SHP77 treated with DMSO at 0.1 percent for 48 hours (cell line): ENCODE measurements at regions not wholly inside any gene's neighbourhood (a gene's known extent, or its start where the extent isn't known, plus 50 kb on each side); places are given as distances from the start of the nearest gene placed in this dataset.

Source experiments
- DNase-seq: peaks from one replicate; lab custom pipeline; 2025; lab: John Stamatoyannopoulos, UW

DNA sequence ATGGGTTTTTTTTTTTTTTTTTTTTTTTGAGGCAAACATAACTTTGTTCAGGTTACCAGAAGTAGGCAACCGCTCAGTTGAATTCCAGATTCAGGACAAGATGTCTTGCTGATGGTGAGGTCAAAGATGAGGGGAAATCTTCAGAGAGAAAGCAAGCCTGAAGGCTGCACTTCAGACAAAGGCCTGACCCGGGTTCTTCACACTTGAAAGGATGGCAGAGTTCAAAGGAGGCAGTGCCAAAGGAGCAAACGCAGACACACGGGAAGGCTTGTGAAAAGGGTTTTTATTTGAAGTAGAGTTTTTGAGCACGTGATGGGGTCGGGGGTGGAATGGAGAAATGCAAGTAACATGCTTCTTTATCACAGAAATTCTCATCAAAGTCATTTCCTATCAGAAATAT is 960.2 kb upstream of the EEF2KMT start:
- DNase-seq = no peak

DNA sequence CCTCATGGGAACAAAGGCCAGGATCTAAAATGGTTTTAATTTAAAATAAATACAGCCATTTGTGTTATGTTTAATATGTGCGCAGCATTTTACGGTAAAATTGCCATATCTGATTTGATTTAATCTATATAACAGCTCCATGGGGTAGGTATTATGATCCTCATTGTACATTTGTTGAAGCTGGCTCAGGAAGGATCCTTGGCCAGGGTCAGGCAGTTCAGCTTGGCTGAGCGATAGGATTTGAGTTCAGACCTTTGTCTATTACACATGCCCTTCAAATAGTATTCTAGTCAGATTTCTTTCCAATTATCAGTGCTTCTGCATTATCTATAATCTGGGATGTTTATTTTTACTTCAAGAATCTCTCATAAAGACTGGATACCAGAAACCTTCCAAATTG is 950.4 kb upstream of the EEF2KMT start:
- no peak for DNase-seq

GRCh38 chr16:6047325-6047724 is 949.7 kb upstream of the EEF2KMT start:
- no peak for DNase-seq

DNA sequence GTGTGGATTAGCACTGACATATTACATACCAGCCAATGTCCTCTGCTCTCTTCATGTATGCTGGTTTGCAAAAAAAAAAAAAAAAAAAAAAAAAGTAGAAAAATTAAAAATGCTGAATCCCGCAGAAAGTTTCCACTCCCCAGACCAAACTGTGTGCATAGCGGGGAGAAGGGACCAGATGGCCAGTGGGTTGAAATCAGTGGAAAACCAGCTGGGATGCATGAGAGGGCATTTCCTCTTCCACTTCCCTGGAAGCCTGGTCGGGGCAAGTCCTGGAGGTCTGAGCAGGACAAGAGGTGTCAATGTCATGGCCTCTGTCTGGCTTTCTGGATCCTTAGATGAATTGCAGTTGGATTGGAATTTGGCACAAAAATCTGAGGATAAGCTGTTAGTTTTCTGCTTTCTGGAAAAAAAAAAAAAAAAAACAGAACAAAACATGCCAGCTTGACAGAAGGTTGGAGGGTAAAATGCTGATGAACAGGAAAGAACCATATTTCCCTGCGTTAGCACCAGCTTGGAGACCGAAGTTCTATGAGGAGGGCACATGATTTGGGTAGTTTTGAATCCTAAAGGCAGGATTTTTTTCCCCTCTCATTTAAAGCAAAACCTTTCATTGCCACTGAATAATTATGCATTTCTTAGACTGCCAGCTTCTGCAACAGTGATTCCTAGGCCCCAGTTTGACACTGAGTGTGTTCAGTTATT is 941.5 kb upstream of the EEF2KMT start:
- DNase-seq = no peak

DNA sequence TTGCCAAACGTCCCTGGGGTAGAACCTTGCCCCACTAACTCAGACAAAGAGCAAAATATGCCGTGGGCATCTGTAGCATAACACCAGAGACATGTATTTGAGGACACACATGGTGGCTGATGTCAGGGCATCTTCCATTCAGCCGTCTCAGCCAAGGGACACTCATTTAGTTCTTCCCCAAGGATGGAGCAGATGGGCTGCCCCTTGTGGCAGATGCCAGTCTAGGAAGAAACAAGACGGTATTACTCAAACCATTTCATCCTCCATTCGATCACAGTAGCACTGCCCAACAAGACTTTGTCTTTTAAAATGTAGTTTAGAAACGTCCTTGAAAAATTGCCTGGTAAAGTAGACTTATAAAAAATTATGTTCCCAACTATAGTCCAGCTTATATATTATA is 937.6 kb upstream of the EEF2KMT start:
- no peak for DNase-seq

- DNase-seq = no peak
Measured at GRCh38 chr16:6034511-6034910, 936.9 kb upstream of the EEF2KMT start.

GRCh38 chr16:6032438-6032837 is 934.8 kb upstream of the EEF2KMT start:
- no peak for DNase-seq

DNA sequence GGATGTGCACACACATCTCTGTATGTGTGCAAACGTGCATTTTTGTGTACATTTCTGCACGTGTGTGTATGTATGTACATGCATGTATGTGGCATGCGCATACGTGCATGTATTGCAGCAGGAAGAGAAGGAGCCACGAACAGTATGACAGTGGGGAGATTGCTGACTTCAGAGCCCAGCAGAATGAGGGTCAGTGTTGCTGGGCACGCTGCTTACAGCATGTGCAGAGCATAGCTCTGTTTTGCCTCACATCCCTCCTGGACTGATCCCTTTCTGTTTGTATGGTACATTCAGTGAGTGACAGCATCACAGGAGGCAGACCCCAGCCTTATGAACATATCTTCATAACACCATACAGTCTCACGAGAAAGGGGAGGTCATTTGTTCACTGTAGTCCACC is 934.0 kb upstream of the EEF2KMT start:
- no peak for DNase-seq

GRCh38 chr16:6031102-6031501 is 933.5 kb upstream of the EEF2KMT start:
- DNase-seq = no peak

GRCh38 chr16:6027733-6028132 is 930.1 kb upstream of the EEF2KMT start:
- DNase-seq = no peak

DNA sequence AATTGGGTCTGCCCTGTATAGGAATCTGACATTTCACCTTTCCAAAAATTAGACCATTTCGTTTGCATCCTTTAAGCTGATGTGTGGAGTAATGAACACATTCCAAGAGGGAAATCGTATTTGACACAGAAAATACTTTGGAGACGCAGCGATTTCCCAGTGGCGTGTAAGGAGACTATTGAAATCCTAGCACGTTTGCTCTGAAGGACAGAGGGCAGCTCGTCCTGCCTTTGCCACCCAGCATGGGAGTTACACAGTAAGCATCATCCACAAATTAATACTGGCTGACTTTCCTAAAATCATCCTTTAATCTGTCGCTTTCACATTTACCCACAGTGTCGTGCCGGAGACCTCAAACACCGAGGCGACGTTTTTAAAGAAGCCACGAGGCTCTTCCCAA is 925.9 kb upstream of the EEF2KMT start:
- DNase-seq = no peak

GRCh38 chr16:6021276-6021943 is 923.8 kb upstream of the EEF2KMT start:
- DNase-seq = no peak

DNA sequence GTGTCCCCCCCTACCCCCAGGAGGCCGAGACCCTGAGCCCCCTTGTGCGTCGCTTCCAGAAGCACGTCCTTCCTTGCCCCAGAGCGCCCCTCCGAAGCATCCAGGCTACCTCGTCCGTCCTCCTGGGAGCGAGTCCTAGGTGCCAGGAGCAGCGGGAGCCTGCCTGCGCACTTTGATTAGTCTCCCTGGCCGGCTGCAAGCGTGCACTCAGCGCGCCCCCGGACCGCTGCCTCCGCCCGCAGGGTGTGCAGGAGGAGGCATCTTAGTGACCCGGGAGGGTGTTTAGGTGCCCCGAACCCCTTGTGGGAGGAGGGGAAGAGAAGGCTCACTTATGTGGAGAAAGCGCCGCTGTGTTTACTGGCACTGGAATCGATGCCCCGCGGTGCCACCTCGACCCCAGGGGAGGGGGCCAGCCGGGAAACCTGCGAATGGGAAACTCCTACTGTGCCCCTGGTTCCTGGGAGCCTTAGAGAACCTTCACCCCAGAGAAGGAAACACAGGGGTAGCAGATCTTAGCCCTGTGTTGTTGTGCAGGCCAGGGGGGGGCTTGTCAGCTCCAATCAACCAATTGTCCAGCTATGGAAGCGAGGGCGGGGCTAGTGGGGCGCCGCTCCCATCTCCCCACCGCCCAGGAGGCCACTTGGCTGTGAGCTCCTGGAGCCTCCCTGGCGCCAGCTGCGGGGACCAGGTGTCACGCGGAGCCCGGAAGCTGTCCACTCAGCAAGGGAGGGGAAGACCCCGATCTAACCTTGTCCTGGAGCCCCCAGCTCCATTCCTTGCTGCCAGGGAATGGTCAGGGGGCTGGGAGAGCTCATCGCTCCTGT is 922.8 kb upstream of the EEF2KMT start:
- DNase-seq = no peak

DNA sequence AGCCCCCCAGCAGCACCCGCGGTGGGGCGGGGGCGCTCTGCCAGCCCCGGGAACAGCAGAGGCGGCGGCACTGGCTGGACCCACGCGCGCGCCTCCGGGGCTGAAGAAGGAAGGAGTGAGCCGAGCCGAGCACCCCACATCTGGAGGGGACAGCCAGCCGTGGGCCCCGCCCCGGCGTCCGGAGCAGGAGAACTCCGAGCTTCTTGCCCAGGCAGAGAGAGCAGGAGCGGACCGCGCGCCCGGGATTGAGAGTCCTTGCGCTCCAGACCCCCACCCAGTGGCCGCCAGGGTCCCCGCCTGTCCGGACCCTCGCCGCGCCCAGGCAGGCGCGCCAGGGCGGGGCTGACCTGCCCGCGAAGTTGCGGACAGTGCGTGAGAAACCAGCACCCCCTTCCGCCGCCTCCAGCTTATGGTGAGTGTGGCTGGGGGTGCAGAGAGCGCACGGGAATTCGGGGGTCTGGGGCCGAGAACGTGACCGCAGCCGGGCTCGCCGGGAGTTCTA is 921.9 kb upstream of the EEF2KMT start:
- DNase-seq = no peak

DNA sequence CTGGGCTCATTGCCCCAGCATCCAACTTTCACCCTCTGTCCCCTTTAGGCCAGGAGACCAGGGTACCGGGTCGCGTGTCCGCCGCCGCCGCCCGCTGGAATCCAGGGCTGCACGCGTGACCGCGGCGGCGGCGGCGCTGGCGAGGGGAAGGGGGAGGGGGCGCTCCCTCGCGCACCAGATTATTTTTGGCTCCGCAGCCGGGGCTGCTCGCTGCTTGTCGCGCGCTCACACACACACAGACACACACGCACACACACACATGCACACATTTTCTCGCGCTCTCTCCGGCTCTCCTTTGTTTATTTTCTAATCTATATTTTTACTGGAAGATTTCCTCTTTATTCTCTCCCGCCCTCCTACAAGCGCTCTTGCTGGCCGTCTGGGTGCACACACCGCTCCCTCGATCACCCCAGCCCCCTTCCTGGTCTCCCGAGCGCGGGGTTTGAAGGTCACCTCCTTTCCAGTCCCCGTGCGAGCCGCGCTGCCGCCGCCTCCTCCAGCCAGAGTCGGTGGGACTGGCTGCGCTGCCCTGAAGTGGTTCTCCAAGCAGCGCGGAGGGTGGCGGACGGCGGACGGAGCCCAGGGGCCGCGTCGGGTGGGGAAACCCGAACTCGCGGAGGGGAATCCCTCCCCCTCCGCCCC is 921.4 kb upstream of the EEF2KMT start:
- no peak for DNase-seq

DNA sequence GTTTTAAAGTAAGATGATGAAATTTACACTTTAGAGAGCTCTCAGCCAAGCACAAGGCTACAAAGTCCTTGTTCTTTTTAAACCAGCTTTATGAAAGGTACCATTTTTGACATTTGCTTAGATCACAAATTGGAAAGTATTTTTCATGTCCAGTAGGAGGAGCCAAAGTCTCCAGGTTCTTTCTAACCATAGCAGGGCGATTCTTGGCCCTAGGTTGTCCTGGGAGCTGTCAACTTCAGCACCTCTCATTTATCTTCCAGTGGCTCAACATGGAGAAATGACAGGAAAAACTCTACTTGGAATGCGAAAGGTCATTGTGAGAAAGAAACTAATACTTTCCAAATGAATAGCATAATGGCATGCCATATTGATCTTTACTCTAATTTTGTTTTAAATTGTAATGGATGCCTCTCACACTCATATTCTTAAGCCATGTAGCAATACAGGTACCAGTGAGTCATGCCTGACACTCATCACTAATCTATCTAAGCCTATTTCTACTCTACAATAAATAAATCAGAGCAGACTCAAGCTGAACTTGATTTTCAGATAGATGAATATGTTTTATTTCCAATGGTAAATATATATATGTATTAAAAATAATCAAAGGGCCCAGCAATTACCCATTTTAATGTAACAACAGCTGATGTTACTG is 919.1 kb upstream of the EEF2KMT start:
- no peak for DNase-seq

DNA sequence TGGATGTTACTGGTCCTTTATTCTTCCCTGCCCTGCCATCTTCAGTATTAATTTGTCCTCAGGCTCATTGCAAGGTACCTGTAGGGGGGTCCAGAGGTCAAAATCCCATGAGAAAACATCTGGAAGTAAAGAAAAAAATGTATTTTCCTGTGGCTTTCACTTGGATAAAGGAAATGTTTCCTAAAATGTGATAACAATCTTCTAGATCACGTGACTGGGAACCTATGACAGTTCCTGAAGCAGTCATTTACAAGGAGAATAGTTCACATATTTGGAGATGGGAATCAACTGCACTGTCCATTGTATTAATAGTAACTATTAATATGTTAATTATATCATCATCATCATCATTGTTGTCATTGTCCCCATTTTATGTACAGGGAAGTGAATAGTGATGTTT is 915.1 kb upstream of the EEF2KMT start:
- DNase-seq = no peak

DNA sequence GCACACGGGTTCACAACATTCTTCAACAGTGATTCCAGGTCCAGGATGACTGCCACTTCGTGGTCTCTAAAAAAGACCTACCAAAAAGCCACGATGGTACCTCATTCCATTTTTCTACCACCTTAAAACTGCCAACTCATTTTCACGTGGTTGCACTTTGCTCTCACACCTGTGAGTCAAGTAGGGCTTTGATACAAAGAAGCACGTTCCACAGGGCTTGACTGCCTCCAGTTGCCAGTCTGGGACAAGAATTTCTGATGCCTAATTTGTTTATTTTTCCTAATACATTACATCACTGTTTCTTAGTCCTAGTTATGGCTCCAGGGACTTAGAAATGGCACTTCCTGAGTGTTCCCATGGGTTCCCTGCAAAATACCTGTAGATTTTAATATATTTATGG is 911.6 kb upstream of the EEF2KMT start:
- no peak for DNase-seq

- DNase-seq = no peak
Measured at GRCh38 chr16:6008670-6009069, 911.1 kb upstream of the EEF2KMT start.

- no peak for DNase-seq
Measured at GRCh38 chr16:5993356-5993755, 895.8 kb upstream of the EEF2KMT start.

GRCh38 chr16:5982979-5983378 is 885.4 kb upstream of the EEF2KMT start:
- DNase-seq = no peak
